PFSK-1 (cell line): ENCODE measurements at regions not wholly inside any gene's neighbourhood (a gene's known extent, or its start where the extent isn't known, plus 50 kb on each side); places are given as distances from the start of the nearest gene placed in this dataset.

ENCODE experiments used
- FOXP2 ChIP-seq: optimal IDR thresholded peaks from 2 replicates; pipeline ENCODE3; 2011; ENCODE audit warnings: borderline replicate concordance, control low read depth, inconsistent platforms; ENCODE audit not compliant: insufficient read depth; ENCODE audit errors: extremely low read length, extremely low read depth
- POLR2AphosphoS5 ChIP-seq: IDR thresholded peaks from 2 replicates; pipeline ENCODE4 v1.6.1; 2012; ENCODE audit warnings: low read depth, mild to moderate bottlenecking, control low read depth, low read length, moderate library complexity
- SIN3A ChIP-seq: IDR thresholded peaks from 2 replicates; pipeline ENCODE4 v1.6.1; 2012; ENCODE audit warnings: mild to moderate bottlenecking, low read length, moderate library complexity, borderline replicate concordance; ENCODE audit not compliant: insufficient read depth
- TAF1 ChIP-seq: IDR thresholded peaks from 2 replicates; pipeline ENCODE4 v1.6.1; 2012; ENCODE audit warnings: low read length, control low read depth, borderline replicate concordance; ENCODE audit not compliant: insufficient read depth

DNA sequence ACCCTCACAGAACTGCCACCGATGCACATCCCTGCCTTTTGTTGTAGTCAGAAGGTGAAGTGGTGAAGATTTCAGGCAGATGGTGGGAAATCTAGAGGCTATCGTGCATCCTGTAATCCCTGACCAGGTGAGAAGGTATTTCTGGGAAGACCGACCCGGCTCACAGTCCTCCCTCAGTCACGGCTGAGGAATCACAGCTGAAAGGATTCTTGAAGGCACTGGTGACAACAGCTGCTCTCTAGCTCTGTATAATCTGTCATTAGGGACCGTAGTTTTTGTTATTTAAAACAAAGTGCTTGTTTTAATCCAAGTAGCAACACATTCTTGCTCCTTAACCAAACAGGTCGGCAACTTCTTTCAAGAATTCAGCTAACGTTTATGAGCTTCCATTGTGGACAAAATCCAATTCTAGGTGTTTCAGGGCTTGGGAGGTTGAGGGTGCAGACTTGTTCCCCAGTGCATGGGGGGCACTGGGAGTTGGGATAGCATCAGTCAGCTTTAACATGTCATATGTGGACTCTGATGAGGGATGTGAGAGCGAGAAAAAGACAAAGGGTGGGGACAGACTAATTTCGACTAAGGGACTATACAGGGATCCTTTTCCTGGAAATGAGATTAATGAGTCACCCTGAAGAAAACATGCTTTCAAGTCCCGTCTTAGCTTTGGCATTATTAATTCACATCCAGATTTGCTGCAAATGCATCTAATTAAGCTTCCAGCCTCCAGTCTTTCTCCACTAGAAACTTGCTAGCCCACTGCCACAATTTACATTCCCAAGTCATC lies 141.0 kb upstream of the RASGRP1 start:
- TF ChIP-seq SIN3A (no peak), POLR2AphosphoS5 (no peak), FOXP2 (no peak), TAF1 (no peak)
